ENCODE measurements at regions not wholly inside any gene's neighbourhood (a gene's known extent, or its start where the extent isn't known, plus 50 kb on each side); places are given as distances from the start of the nearest gene placed in this dataset.

- Histone ChIP-seq H3K18ac (ENCODE audit: low read length) (peak overlapping the region; percentile 45), H3K4me1 (ENCODE audit: control insufficient read depth in 2 of 2, insufficient read depth in 1 of 2, low read depth in 1 of 2, low read length in 2 of 2) (peaks cover 0 to 19% of the 10 kb centered on the region in 2 donors), H3K27me3 (ENCODE audit: control insufficient read depth in 3 of 3, insufficient read depth in 3 of 3, low read depth in 1 of 3, low read length in 3 of 3) (peaks cover 0 to 13% (median 0%) of the 10 kb centered on the region in 3 experiments), H2BK120ac (ENCODE audit: low read depth, low read length) (no peak overlapping the region), H2AFZ (ENCODE audit: low read length) (no peak overlapping the region), H3K9ac (ENCODE audit: low read depth, low read length, poor library complexity) (no peak overlapping the region), H2AK5ac (ENCODE audit: low read depth, low read length) (no peak overlapping the region), H3K4me3 (ENCODE audit: low read length in 2 of 2) (no peak overlapping the region), H2BK12ac (ENCODE audit: low read length) (no peak overlapping the region), H4K8ac (ENCODE audit: low read depth, low read length) (no peak overlapping the region), H3K36me3 (replicated peaks in 1 of 2; ENCODE audit: control insufficient read depth in 2 of 2, insufficient read depth in 2 of 2, low read length in 2 of 2) (no peaks in the 10 kb centered on the region), H3K4me2 (ENCODE audit: insufficient read depth, low read length, poor library complexity, severe bottlenecking) (no peak overlapping the region), H3K23ac (ENCODE audit: low read depth, low read length, poor library complexity) (no peak overlapping the region), H3K4ac (ENCODE audit: low read length) (no peak overlapping the region), H3K14ac (ENCODE audit: low read length) (no peak overlapping the region), H3K27ac (replicated peaks; ENCODE audit: low read length) (no peak overlapping the region), H2BK15ac (ENCODE audit: low read length) (no peak overlapping the region), H3K9me3 (replicated peaks in 1 of 2; ENCODE audit: control insufficient read depth in 2 of 2, insufficient read depth in 1 of 2, low read depth in 1 of 2, low read length in 2 of 2) (no peaks in the 10 kb centered on the region), H2BK5ac (ENCODE audit: low read length) (no peak overlapping the region), H3K79me1 (ENCODE audit: low read depth, low read length) (no peaks in the 10 kb centered on the region), H4K91ac (ENCODE audit: low read depth, low read length, poor library complexity) (no peak overlapping the region)
- WGBS, 2 donors (ENCODE audit: extremely low coverage in 2 of 2, insufficient read length in 2 of 2, insufficient replicate concordance in 1 of 2) = no CpG with 5 or more reads among the region's 5 CpGs
- DNase-seq (ENCODE audit: low spot score) = no peak
These were observed 391.3 kb downstream of the GADD45G start for GRCh38 chr9:89996116-89996515.

DNA sequence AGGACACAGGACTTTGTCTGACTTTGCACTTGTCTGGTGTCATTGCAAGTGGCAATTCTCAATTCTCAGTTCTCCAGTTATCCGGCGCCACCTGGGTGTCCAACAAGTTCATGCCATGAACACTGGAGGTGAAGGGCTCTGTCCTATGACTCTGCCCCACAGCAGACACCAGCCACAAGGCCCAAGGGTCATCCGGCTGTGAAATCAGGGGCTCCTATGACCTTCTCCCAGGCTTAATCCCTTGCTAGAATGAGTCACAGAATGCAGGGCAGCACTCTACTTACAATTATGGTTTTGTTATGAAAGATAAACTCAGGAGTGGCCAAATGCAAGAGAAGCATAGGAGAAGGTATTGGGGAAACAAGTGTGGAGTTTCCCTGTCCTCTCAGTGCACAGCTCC is 392.0 kb downstream of the GADD45G start:
- H3K4me1 ChIP-seq (ENCODE audit: control insufficient read depth in 2 of 2, insufficient read depth in 1 of 2, low read depth in 1 of 2, low read length in 2 of 2) = peaks cover 0 to 20% of the 10 kb centered on the region in 2 donors
- no peak overlapping the region for H3K27ac ChIP-seq (replicated peaks; ENCODE audit: low read length)
- DNase-seq (ENCODE audit: low spot score) = no peak
- no peak overlapping the region for H2BK5ac ChIP-seq (ENCODE audit: low read length)
- no peak overlapping the region for H3K9ac ChIP-seq (ENCODE audit: low read depth, low read length, poor library complexity)
- no peak overlapping the region for H4K91ac ChIP-seq (ENCODE audit: low read depth, low read length, poor library complexity)
- H3K23ac ChIP-seq (ENCODE audit: low read depth, low read length, poor library complexity) = no peak overlapping the region
- no peak overlapping the region for H2BK12ac ChIP-seq (ENCODE audit: low read length)
- H3K4me2 ChIP-seq (ENCODE audit: insufficient read depth, low read length, poor library complexity, severe bottlenecking) = no peak overlapping the region
- WGBS, 2 donors (ENCODE audit: extremely low coverage in 2 of 2, insufficient read length in 2 of 2, insufficient replicate concordance in 1 of 2) = no CpG with 5 or more reads among the region's 3 CpGs
- no peak overlapping the region for H3K4me3 ChIP-seq (ENCODE audit: low read length in 2 of 2)
- H3K14ac ChIP-seq (ENCODE audit: low read length) = no peak overlapping the region
- H2AFZ ChIP-seq (ENCODE audit: low read length) = no peak overlapping the region
- H2BK15ac ChIP-seq (ENCODE audit: low read length) = no peak overlapping the region
- H4K8ac ChIP-seq (ENCODE audit: low read depth, low read length) = no peak overlapping the region
- no peaks in the 10 kb centered on the region for H3K79me1 ChIP-seq (ENCODE audit: low read depth, low read length)
- H3K36me3 ChIP-seq (replicated peaks in 1 of 2; ENCODE audit: control insufficient read depth in 2 of 2, insufficient read depth in 2 of 2, low read length in 2 of 2) = no peaks in the 10 kb centered on the region
- no peak overlapping the region for H3K4ac ChIP-seq (ENCODE audit: low read length)
- H2BK120ac ChIP-seq (ENCODE audit: low read depth, low read length) = no peak overlapping the region
- H2AK5ac ChIP-seq (ENCODE audit: low read depth, low read length) = peak overlapping the region; percentile 27
- no peak overlapping the region for H3K18ac ChIP-seq (ENCODE audit: low read length)
- H3K9me3 ChIP-seq (replicated peaks in 1 of 2; ENCODE audit: control insufficient read depth in 2 of 2, insufficient read depth in 1 of 2, low read depth in 1 of 2, low read length in 2 of 2) = no peaks in the 10 kb centered on the region
- H3K27me3 ChIP-seq (ENCODE audit: control insufficient read depth in 3 of 3, insufficient read depth in 3 of 3, low read depth in 1 of 3, low read length in 3 of 3) = peaks cover 0 to 13% (median 0%) of the 10 kb centered on the region in 3 experiments

DNA sequence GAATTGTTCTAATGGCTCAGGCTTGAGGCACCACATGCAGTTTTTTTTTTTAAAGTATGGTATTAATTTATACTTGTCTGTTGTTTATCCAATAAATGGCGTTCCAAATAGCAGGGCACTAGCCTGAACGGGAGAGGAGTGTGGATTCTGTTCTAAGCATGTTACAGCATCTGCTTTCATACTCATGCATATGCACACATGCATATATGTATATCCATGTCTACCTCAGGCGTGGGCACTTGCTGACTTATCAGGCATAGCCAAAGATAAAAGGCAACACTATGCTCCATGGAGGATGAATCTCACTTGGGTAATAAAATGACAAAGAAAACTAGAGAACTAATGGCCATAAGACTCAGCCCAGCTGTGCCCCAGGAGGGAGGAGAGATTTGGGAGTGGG is 393.8 kb downstream of the GADD45G start:
- Histone ChIP-seq H3K9me3 (replicated peaks in 1 of 2; ENCODE audit: control insufficient read depth in 2 of 2, insufficient read depth in 1 of 2, low read depth in 1 of 2, low read length in 2 of 2) (no peaks in the 10 kb centered on the region), H2AFZ (ENCODE audit: low read length) (no peak overlapping the region)

GRCh38 chr9:89999176-89999533 is 394.3 kb downstream of the GADD45G start:
- H3K4ac ChIP-seq (ENCODE audit: low read length) = no peak overlapping the region
- WGBS, 2 donors (ENCODE audit: extremely low coverage in 2 of 2, insufficient read length in 2 of 2, insufficient replicate concordance in 1 of 2) = no CpG with 5 or more reads among the region's 3 CpGs
- no peak overlapping the region for H2BK12ac ChIP-seq (ENCODE audit: low read length)
- no peak overlapping the region for H3K27ac ChIP-seq (replicated peaks; ENCODE audit: low read length)
- no peak overlapping the region for H2BK15ac ChIP-seq (ENCODE audit: low read length)
- H3K9ac ChIP-seq (ENCODE audit: low read depth, low read length, poor library complexity) = no peak overlapping the region
- no peaks in the 10 kb centered on the region for H3K9me3 ChIP-seq (replicated peaks in 1 of 2; ENCODE audit: control insufficient read depth in 2 of 2, insufficient read depth in 1 of 2, low read depth in 1 of 2, low read length in 2 of 2)
- H3K14ac ChIP-seq (ENCODE audit: low read length) = no peak overlapping the region
- no peak overlapping the region for H2AFZ ChIP-seq (ENCODE audit: low read length)
- no peak overlapping the region for H3K23ac ChIP-seq (ENCODE audit: low read depth, low read length, poor library complexity)
- H2BK5ac ChIP-seq (ENCODE audit: low read length) = no peak overlapping the region
- H3K4me3 ChIP-seq (ENCODE audit: low read length in 2 of 2) = no peak overlapping the region
- peak overlapping the region; percentile 33 for H3K18ac ChIP-seq (ENCODE audit: low read length)
- H3K79me1 ChIP-seq (ENCODE audit: low read depth, low read length) = no peaks in the 10 kb centered on the region
- DNase-seq (ENCODE audit: low spot score) = no peak
- no peak overlapping the region for H4K8ac ChIP-seq (ENCODE audit: low read depth, low read length)
- H2BK120ac ChIP-seq (ENCODE audit: low read depth, low read length) = no peak overlapping the region
- H3K27me3 ChIP-seq (ENCODE audit: control insufficient read depth in 3 of 3, insufficient read depth in 3 of 3, low read depth in 1 of 3, low read length in 3 of 3) = peaks cover 0 to 18% (median 0%) of the 10 kb centered on the region in 3 experiments
- H3K36me3 ChIP-seq (replicated peaks in 1 of 2; ENCODE audit: control insufficient read depth in 2 of 2, insufficient read depth in 2 of 2, low read length in 2 of 2) = no peaks in the 10 kb centered on the region
- H3K4me1 ChIP-seq (ENCODE audit: control insufficient read depth in 2 of 2, insufficient read depth in 1 of 2, low read depth in 1 of 2, low read length in 2 of 2) = peaks cover 6 to 18% of the 10 kb centered on the region in 2 donors
- H4K91ac ChIP-seq (ENCODE audit: low read depth, low read length, poor library complexity) = no peak overlapping the region
- no peak overlapping the region for H3K4me2 ChIP-seq (ENCODE audit: insufficient read depth, low read length, poor library complexity, severe bottlenecking)
- no peak overlapping the region for H2AK5ac ChIP-seq (ENCODE audit: low read depth, low read length)

More for the DNA sequence above, 393.8 kb downstream of the GADD45G start:
- no peak overlapping the region for H2BK5ac ChIP-seq (ENCODE audit: low read length)
- no peak overlapping the region for H3K4me2 ChIP-seq (ENCODE audit: insufficient read depth, low read length, poor library complexity, severe bottlenecking)
- no peaks in the 10 kb centered on the region for H3K79me1 ChIP-seq (ENCODE audit: low read depth, low read length)
- H3K14ac ChIP-seq (ENCODE audit: low read length) = no peak overlapping the region
- no peak overlapping the region for H3K18ac ChIP-seq (ENCODE audit: low read length)
- no peak overlapping the region for H2AK5ac ChIP-seq (ENCODE audit: low read depth, low read length)
- WGBS, 2 donors (ENCODE audit: extremely low coverage in 2 of 2, insufficient read length in 2 of 2, insufficient replicate concordance in 1 of 2) = no CpG with 5 or more reads among the region's 3 CpGs
- H4K91ac ChIP-seq (ENCODE audit: low read depth, low read length, poor library complexity) = no peak overlapping the region
- no peak overlapping the region for H3K23ac ChIP-seq (ENCODE audit: low read depth, low read length, poor library complexity)
- H3K27me3 ChIP-seq (ENCODE audit: control insufficient read depth in 3 of 3, insufficient read depth in 3 of 3, low read depth in 1 of 3, low read length in 3 of 3) = peaks cover 0 to 18% (median 0%) of the 10 kb centered on the region in 3 experiments
- no peak overlapping the region for H3K4me3 ChIP-seq (ENCODE audit: low read length in 2 of 2)
- no peak overlapping the region for H3K27ac ChIP-seq (replicated peaks; ENCODE audit: low read length)
- no peak overlapping the region for H3K9ac ChIP-seq (ENCODE audit: low read depth, low read length, poor library complexity)
- H2BK12ac ChIP-seq (ENCODE audit: low read length) = no peak overlapping the region
- DNase-seq (ENCODE audit: low spot score) = no peak
- H2BK120ac ChIP-seq (ENCODE audit: low read depth, low read length) = no peak overlapping the region
- H3K36me3 ChIP-seq (replicated peaks in 1 of 2; ENCODE audit: control insufficient read depth in 2 of 2, insufficient read depth in 2 of 2, low read length in 2 of 2) = no peaks in the 10 kb centered on the region
- no peak overlapping the region for H3K4ac ChIP-seq (ENCODE audit: low read length)
- H4K8ac ChIP-seq (ENCODE audit: low read depth, low read length) = no peak overlapping the region
- no peak overlapping the region for H2BK15ac ChIP-seq (ENCODE audit: low read length)
- peaks cover 6 to 21% of the 10 kb centered on the region in 2 donors for H3K4me1 ChIP-seq (ENCODE audit: control insufficient read depth in 2 of 2, insufficient read depth in 1 of 2, low read depth in 1 of 2, low read length in 2 of 2)

Measured in neuronal stem cell (in vitro differentiated cells).